ENCODE measurements at regions not wholly inside any gene's neighbourhood (a gene's known extent, or its start where the extent isn't known, plus 50 kb on each side); places are given as distances from the start of the nearest gene placed in this dataset.

DNA sequence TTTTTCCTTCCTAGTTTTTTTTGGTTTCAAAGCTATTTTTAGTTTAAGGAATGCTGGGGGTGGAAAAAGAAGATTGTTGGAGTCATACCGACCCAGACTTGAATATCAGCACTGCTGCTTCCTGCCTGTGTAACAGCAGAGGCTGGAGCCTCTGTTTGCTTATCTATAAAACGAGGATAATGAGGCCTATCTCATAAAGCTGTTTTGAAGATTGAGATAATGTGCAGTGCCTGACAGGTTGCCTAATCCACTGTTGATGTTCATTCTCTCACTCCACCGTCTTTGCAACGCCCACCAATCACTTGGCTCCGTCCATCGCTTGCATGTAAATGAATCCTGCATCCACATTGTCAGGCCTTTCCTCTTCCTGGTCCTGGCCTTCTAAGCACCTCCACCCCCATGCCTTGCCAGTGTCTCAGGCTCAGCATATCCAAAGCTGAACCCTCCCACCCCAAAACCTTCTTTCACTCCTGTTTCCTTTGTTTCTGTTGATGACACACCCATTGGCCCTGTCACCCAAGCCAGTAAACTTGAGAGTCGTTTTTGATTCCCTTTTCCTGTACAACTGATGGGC is 94.9 kb downstream of the MEX3B start (continued):
- TF ChIP-seq JUNB (CRISPR knock-in tag; conservative IDR thresholded peaks at IDR 0.05) (no peak), HDAC2 (IDR thresholded peaks at IDR 0.05) (peak; percentile 59), JUND (IDR thresholded peaks at IDR 0.05; ENCODE audit: borderline replicate concordance, low read depth, low read length) (0 out of 2 replicates have a peak, but pooled peaks have one; percentile 8), JUND (tag; IDR thresholded peaks at IDR 0.05; ENCODE audit: borderline replicate concordance, low read depth, low read length) (peak; percentile 11; the same call in 1 of the 3 replicates), TCF7L2 (IDR thresholded peaks at IDR 0.05; ENCODE audit: low read depth, low read length) (no peak), TEAD4 (IDR thresholded peaks at IDR 0.05; ENCODE audit: low read length) (peak; percentile 57; the same call in 1 of the 2 replicates), TEAD4 (CRISPR knock-in tag; IDR thresholded peaks at IDR 0.05; ENCODE audit: borderline replicate concordance) (no peak), DPF2 (IDR thresholded peaks at IDR 0.05) (0 out of 2 replicates have a peak, but pooled peaks have one; percentile 65), EGR1 (conservative IDR thresholded peaks at IDR 0.05) (peak; percentile 8; the same call in 1 of the 2 replicates), RBM39 (optimal IDR thresholded peaks at IDR 0.05; ENCODE audit: low read depth, low read length) (no peak)
- TF ChIP-seq, protein P1, sequence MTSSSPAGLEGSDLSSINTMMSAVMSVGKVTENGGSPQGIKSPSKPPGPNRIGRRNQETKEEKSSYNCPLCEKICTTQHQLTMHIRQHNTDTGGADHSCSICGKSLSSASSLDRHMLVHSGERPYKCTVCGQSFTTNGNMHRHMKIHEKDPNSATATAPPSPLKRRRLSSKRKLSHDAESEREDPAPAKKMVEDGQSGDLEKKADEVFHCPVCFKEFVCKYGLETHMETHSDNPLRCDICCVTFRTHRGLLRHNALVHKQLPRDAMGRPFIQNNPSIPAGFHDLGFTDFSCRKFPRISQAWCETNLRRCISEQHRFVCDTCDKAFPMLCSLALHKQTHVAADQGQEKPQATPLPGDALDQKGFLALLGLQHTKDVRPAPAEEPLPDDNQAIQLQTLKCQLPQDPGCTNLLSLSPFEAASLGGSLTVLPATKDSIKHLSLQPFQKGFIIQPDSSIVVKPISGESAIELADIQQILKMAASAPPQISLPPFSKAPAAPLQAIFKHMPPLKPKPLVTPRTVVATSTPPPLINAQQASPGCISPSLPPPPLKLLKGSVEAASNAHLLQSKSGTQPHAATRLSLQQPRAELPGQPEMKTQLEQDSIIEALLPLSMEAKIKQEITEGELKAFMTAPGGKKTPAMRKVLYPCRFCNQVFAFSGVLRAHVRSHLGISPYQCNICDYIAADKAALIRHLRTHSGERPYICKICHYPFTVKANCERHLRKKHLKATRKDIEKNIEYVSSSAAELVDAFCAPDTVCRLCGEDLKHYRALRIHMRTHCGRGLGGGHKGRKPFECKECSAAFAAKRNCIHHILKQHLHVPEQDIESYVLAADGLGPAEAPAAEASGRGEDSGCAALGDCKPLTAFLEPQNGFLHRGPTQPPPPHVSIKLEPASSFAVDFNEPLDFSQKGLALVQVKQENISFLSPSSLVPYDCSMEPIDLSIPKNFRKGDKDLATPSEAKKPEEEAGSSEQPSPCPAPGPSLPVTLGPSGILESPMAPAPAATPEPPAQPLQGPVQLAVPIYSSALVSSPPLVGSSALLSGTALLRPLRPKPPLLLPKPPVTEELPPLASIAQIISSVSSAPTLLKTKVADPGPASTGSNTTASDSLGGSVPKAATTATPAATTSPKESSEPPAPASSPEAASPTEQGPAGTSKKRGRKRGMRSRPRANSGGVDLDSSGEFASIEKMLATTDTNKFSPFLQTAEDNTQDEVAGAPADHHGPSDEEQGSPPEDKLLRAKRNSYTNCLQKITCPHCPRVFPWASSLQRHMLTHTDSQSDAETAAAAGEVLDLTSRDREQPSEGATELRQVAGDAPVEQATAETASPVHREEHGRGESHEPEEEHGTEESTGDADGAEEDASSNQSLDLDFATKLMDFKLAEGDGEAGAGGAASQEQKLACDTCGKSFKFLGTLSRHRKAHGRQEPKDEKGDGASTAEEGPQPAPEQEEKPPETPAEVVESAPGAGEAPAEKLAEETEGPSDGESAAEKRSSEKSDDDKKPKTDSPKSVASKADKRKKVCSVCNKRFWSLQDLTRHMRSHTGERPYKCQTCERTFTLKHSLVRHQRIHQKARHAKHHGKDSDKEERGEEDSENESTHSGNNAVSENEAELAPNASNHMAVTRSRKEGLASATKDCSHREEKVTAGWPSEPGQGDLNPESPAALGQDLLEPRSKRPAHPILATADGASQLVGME (CRISPR knock-in tag; IDR thresholded peaks at IDR 0.05): peak; percentile 54; the same call in 1 of the 2 replicates
- TF ChIP-seq, protein P2, sequence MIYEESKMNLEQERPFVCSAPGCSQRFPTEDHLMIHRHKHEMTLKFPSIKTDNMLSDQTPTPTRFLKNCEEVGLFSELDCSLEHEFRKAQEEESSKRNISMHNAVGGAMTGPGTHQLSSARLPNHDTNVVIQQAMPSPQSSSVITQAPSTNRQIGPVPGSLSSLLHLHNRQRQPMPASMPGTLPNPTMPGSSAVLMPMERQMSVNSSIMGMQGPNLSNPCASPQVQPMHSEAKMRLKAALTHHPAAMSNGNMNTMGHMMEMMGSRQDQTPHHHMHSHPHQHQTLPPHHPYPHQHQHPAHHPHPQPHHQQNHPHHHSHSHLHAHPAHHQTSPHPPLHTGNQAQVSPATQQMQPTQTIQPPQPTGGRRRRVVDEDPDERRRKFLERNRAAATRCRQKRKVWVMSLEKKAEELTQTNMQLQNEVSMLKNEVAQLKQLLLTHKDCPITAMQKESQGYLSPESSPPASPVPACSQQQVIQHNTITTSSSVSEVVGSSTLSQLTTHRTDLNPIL (CRISPR knock-in tag; IDR thresholded peaks at IDR 0.05): no peak
- TF ChIP-seq, protein P3, sequence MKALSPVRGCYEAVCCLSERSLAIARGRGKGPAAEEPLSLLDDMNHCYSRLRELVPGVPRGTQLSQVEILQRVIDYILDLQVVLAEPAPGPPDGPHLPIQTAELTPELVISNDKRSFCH (CRISPR knock-in tag; IDR thresholded peaks at IDR 0.05): no peak
- TF ChIP-seq, protein P3 (tag; IDR thresholded peaks at IDR 0.05): 0 out of 2 replicates have a peak, but pooled peaks have one; percentile 51
